MM.1S (cell line): ENCODE measurements at regions not wholly inside any gene's neighbourhood (a gene's known extent, or its start where the extent isn't known, plus 50 kb on each side); places are given as distances from the start of the nearest gene placed in this dataset.

Experiments
- CTCF ChIP-seq: fragments of 300-600 bp; sonication (generic); IDR thresholded peaks from 2 replicates; pipeline ENCODE4 v1.5.1; 2016; ENCODE audit warnings: antibody characterized with exemption, low read length, mixed read lengths
- EZH2 ChIP-seq: fragments of 300-600 bp; sonication (generic); optimal IDR thresholded peaks from 2 replicates; pipeline ENCODE3; 2017; ENCODE audit warnings: low read depth, mild to moderate bottlenecking, antibody characterized with exemption, low read length, mixed read lengths
- EZH2phosphoT487 ChIP-seq: fragments of 300-600 bp; sonication (generic); IDR thresholded peaks from 2 replicates; pipeline ENCODE4 v1.6.1; 2018; ENCODE audit warnings: antibody characterized with exemption, low read length

DNA sequence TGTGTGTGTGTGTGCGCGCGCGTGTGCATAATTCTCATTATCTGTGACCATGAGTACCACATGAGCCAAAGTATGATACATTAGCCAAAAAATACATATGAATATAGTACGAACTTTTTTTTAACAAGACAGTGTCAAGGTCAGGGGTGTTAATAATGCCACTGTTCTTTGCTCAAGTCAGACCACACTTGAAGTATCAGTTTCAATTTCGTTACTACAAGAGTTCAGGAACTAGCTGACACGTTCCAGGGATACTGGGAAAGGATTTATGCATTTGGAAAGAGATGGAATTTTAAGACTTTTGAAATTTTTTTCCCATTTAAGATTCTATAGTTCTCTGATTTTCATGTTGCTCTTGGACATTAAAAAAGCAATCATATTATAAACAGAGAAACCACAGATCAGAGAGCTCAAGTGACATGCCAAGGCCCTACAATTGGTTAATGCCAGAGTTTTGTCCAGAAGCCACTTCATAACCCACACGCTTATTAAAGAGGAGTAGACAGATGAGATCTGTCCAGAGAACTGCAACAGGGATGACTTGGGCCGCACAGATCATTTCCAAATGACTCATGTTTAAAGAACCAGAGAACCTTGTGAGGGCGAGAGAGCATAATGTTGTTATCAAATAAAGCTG is 718.8 kb upstream of the SGCG start:
- TF ChIP-seq CTCF: no peak
- no peak for TF ChIP-seq EZH2
- no peak for TF ChIP-seq EZH2phosphoT487
